OCI-LY1 (cell line): ENCODE measurements at regions not wholly inside any gene's neighbourhood (a gene's known extent, or its start where the extent isn't known, plus 50 kb on each side); places are given as distances from the start of the nearest gene placed in this dataset.

ENCODE experiments used
- CTCF ChIP-seq: fragments of 200-600 bp; sonication (generic), shearing (Covaris generic); IDR thresholded peaks from 2 replicates; pipeline ENCODE4 v1.5.1; 2017; ENCODE audit warnings: mild to moderate bottlenecking, antibody characterized with exemption, low read length, moderate library complexity, mixed read lengths
- EZH2 ChIP-seq: fragments of 200-600 bp; sonication (generic), shearing (Covaris generic); IDR thresholded peaks from 2 replicates; pipeline ENCODE4 v1.8.0; 2017; ENCODE audit warnings: borderline replicate concordance, mixed run types, mild to moderate bottlenecking, antibody characterized with exemption, low read length, moderate library complexity, mixed read lengths

GRCh38 chr6:106011476-106011875, 74.7 kb upstream of the PRDM1 start:
- TF ChIP-seq CTCF (no peak), EZH2 (no peak)
